HAP-1 (cell line): ENCODE measurements at regions not wholly inside any gene's neighbourhood (a gene's known extent, or its start where the extent isn't known, plus 50 kb on each side); places are given as distances from the start of the nearest gene placed in this dataset.
"Not testable (repeated sequence)": the region's sequence is repeated elsewhere in the genome, so short reads cannot be mapped to it uniquely, and the experiment has no call there.

ENCODE experiments used
- DNase-seq, 2 experiments: peaks; one replicate each; pipeline ENCODE4 v3.0.0-alpha.2; 2016 to 2020; ENCODE audit warnings: low spot score in 2 of 2
- H3K27me3 ChIP-seq: fragments of 250-450 bp; sonication (Bioruptor Pico); 2 replicates; pipeline ENCODE4 v1.5.1; 2020; ENCODE audit warnings: low read depth, mild to moderate bottlenecking, moderate library complexity
- H3K36me3 ChIP-seq: fragments of 250-450 bp; sonication (Bioruptor Pico); replicated peaks from 2 replicates; pipeline ENCODE4 v1.5.1; 2020; ENCODE audit warnings: mild to moderate bottlenecking
- H3K4me1 ChIP-seq: fragments of 250-450 bp; sonication (Bioruptor Pico); 2 replicates; pipeline ENCODE4 v1.5.1; 2020; ENCODE audit warnings: mild to moderate bottlenecking
- H3K4me3 ChIP-seq: fragments of 250-450 bp; sonication (Bioruptor Pico); 2 replicates; pipeline ENCODE4 v1.5.1; 2020; ENCODE audit warnings: mild to moderate bottlenecking, moderate library complexity
- H3K9me3 ChIP-seq: fragments of 250-450 bp; sonication (Bioruptor Pico); 2 replicates; pipeline ENCODE4 v1.5.1; 2020; ENCODE audit warnings: mild to moderate bottlenecking, moderate library complexity
- in situ Hi-C: fragments of 300-500 bp; cut with MboI; formaldehyde crosslinking; loops from 3 replicates; pipeline ENCODE4 v1.14.3; 2020; ENCODE audit warnings: low sequenced_read_pairs, inconsistent platforms, mixed read lengths

DNA sequence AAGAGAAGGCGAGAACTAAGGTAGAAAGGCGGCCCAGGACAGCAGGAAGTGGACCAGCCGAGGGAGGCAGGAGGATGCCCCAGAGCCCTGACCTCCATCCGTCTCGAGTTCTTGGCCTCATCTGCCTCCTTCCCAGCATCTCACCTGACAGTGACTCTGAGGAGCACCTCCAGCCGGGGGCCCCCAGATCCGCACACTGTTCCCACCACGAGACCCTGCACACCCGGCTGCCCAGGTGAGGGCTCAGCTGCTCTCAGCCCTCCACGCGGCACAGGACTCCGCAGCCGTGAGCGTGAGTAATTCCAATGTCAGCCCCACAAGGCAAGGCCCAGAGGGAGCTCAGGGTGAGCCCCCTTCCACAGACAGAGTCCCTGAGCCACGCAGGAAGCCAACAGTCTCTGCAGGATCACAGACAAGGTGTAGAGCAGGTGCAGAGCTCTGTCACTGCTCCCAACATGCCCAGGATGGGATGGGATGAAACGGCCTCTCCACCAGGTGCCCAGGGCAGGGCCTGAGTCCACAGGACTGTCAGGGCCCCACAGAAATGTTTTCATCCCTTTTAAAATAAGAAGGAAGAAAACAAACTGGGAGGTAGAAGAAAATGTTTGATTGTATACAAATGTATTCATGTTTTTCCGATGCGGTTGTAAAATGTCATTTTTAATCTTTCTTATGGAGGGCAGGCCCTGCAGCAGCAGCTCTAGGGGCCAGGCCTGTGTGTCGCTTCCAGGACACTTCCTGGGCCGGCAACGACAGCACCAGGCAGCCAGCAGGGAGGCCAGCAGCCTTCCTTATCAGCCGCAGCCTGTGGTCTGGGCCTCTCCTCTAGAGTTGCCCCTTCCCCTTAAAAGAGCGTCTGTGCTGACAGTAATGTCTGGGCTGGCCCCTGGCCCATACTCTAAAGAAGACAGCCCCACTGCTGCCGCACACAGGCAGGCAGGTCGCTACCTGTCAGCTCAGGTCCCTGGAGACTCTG, 66.9 kb downstream of the DLL1 start:
- H3K4me3 ChIP-seq = no peak overlapping the region
- no peaks in the 10 kb centered on the region for H3K9me3 ChIP-seq
- no peaks in the 10 kb centered on the region for H3K4me1 ChIP-seq
- DNase-seq = no peak
- in situ Hi-C loops = no loop called here
- no peaks in the 10 kb centered on the region for H3K36me3 ChIP-seq
- no peaks in the 10 kb centered on the region for H3K27me3 ChIP-seq

DNA sequence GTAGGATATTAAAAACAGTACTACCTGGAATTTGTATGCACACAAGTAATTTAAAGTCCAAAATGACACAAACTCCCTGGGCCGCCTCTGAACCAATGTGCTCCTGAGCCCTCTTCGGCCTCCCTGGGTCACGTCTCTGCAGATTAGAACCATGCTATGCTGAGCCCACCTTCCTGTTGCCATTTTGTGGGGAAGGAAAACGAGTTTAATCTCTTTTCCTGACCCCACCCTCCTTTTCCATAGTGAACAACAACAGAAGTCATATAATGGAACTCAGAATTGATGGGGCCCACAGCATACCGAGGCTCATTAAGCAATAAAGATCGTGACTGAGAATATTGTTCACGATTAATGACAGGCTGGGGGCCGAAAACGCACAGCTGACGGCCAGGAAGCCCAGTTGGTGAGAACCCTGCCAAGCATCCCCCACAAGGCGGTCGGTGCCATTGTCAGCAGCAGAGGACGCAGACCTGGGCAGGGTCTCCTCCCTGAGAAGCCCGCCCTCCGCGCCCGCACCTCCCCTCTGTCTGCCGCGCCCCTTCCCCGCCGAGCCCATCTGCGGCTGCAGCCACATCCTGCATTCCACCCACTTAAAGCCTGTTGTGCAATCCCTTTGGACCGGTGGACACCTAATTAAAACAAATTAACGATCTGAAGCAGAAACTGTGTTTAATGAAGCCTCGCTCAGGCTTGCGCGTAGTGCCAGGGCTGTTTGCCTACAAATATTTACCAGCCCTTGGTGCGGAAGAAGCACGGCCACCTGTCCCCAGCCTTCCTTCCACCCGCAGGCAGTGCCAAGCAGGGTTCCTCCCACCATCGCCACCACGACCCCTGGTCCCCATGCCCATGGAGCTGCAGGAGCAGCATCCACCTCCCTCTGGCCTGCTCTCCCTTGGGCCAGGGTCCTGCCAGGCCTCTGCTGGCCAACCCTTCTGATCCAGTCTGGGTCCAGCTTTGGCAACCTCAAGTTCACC, 68.1 kb downstream of the DLL1 start:
- Histone ChIP-seq H3K9me3 (no peaks in the 10 kb centered on the region), H3K27me3 (no peaks in the 10 kb centered on the region), H3K36me3 (no peaks in the 10 kb centered on the region), H3K4me3 (no peak overlapping the region), H3K4me1 (no peaks in the 10 kb centered on the region)
- in situ Hi-C loops = no loop called here
- DNase-seq = peak in 1 of 2 experiments; percentile 6

DNA sequence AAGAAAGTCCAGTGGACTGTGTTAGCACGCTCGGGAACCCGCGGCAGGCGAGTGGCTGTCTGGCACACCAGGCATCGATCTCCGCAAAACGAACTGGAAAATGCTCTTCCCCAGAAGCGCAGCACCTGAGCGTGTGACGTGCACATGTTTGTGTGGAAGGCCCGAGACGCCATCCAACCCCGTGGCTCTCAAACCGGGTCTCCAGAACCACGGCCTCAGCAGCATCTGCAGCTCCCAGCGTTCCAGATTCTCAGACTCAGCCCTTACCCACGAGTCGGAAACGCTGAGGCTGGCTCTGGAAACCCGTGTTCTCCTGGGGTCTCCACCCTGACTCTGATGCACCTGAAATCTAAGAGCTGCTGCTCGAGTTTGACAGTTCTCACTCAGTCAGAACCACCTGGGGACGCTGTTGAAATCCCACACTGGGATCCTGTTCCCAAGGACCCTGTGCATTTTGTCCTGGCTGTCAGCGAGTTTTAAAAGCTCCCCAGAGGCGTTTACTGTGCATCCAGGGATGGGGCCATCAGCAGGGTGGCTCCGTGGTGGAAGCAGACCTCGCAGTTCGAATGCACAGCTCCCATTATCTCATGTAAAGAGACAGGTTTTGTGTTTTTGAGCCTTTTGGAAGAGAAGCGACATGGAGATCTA, 69.0 kb downstream of the DLL1 start:
- H3K4me1 ChIP-seq = no peaks in the 10 kb centered on the region
- H3K27me3 ChIP-seq = no peaks in the 10 kb centered on the region
- H3K9me3 ChIP-seq = no peaks in the 10 kb centered on the region
- DNase-seq = peak in 1 of 2 experiments; percentile 5
- no peaks in the 10 kb centered on the region for H3K36me3 ChIP-seq
- in situ Hi-C loops = no loop called here
- no peak overlapping the region for H3K4me3 ChIP-seq

DNA sequence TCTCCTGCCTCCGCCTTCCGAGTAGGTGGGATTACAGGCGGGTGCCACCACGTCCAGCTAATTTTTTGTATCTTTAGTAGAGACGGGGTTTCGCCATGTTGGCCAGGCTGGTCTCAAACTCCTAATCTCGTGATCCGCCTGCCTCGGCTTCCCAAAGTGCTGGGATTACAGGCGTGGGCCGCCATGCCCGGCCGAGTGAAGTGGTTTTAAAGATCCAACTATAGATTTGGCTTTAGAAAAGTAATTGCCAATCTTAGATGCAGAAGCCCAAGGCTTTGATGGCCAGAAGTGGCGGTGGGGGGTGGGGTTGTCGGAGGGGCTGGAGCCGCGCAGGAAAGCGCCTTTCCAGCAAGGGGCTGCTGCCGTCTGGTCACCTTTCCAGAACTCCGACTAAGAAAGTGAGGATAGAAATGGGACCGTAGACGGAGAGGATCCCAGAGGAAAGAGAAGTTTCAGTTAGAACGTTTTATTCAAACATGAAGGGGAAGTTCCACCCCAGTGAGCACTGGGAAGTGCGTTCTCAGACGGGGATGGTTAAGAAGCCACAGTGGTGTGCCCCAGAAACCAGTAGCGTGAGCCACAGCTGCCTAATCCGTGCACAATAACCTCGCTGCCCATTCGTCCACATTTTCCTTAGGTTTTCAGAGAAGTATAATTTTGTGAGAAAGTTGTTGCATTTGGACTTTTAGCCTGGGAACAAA, 69.7 kb downstream of the DLL1 start:
- no peaks in the 10 kb centered on the region for H3K36me3 ChIP-seq
- H3K9me3 ChIP-seq = no peaks in the 10 kb centered on the region
- H3K4me1 ChIP-seq = no peaks in the 10 kb centered on the region
- H3K27me3 ChIP-seq = no peaks in the 10 kb centered on the region
- DNase-seq = peak in 1 of 2 experiments; percentile 5
- no peak overlapping the region for H3K4me3 ChIP-seq
- in situ Hi-C loops = no loop called here

DNA sequence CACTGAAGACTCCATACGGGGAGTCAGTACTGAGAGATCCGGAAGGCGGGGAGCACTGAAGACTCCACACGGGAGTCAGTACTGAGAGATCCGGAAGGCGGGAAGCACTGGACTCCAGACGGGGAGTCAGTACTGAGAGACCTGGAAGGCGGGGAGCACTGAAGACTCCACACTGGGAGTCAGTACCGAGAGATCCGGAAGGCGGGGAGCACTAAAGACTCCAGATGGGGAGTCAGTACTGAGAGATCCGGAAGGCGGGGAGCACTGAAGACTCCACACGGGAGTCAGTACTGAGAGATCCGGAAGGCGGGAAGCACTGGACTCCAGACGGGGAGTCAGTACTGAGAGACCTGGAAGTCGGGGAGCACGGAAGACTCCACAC, 77.2 kb downstream of the DLL1 start:
- in situ Hi-C loops, H3K27me3 ChIP-seq, H3K9me3 ChIP-seq: not testable (repeated sequence)

DNA sequence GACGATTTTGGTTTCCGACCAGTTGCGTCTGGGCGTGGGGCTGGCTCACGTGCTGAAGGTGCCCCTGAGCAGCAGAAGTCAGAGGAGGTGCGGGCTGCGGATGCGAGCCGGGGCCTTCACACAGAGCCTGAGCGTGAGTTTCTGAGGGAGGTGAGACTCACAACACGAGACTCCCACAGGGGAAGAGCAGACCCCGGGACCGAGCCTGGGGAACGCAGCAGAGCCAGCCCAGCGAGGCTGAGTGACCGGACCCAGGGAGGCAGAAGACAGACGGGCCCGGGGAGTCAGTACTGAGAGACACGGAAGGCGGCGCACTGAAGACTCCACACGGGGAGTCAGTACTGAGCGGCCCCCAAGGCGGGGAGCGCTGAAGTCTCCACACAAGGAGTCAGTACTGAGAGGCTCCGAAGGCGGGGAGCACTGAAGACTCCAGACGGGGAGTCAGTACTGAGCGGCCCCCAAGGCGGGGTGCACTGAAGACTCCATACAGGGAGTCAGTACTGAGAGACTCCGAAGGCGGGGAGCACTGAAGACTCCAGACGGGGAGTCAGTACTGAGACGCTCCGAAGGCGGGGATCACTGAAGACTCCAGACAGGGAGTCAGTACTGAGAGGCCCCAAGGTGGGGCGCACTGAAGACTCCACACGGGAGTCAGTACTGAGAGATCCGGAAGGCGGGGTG, 77.8 kb downstream of the DLL1 start:
- H3K4me3 ChIP-seq = no peak overlapping the region
- DNase-seq = peak in 1 of 2 experiments; percentile 2
- no peaks in the 10 kb centered on the region for H3K4me1 ChIP-seq
- H3K9me3 ChIP-seq = no peaks in the 10 kb centered on the region
- in situ Hi-C loops = no loop called here
- no peaks in the 10 kb centered on the region for H3K27me3 ChIP-seq
- H3K36me3 ChIP-seq = no peaks in the 10 kb centered on the region

More for the DNA sequence above, 77.2 kb downstream of the DLL1 start:
- H3K36me3 ChIP-seq, H3K4me3 ChIP-seq, H3K4me1 ChIP-seq: not testable (repeated sequence)
- DNase-seq = peak in 1 of 2 experiments; percentile 2

DNA sequence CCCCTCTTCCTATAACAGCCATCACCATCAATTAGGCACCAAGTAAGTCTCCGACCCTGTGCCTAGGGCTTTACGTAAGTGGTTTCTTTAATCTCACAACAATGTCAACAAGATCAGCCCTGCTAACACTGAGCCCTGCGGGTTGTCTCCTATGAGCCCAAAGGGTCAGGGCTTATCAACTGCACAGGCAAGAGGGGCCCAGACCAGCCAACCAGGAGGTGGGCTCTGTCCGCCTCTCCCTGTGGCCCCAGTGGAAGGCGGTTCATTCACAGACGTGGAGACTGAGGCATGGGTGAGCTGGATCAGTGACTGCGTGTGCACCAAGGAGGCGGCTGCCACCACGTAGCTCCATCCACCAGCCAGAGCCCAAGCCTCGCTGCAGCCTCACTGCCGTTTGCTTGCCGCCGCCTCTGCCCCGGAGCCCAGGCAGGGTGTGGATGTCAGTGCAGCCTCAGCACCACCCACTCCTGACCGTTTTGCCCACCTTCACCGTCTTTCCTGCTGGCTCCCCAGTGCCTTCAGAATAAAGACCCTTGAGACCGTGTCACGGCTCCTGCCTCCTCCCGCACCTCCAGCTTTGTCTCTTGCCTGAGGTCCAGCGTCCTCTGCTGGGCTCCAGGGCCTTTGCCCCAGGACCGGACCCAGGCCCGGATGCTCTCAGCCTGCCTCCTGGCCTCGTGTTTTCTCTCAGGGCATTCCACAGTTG, 78.7 kb downstream of the DLL1 start:
- in situ Hi-C loops = no loop called here
- H3K27me3 ChIP-seq = no peaks in the 10 kb centered on the region
- H3K36me3 ChIP-seq = no peaks in the 10 kb centered on the region
- H3K4me1 ChIP-seq = no peaks in the 10 kb centered on the region
- no peak overlapping the region for H3K4me3 ChIP-seq
- DNase-seq = peak in 1 of 2 experiments; percentile 1
- no peaks in the 10 kb centered on the region for H3K9me3 ChIP-seq

DNA sequence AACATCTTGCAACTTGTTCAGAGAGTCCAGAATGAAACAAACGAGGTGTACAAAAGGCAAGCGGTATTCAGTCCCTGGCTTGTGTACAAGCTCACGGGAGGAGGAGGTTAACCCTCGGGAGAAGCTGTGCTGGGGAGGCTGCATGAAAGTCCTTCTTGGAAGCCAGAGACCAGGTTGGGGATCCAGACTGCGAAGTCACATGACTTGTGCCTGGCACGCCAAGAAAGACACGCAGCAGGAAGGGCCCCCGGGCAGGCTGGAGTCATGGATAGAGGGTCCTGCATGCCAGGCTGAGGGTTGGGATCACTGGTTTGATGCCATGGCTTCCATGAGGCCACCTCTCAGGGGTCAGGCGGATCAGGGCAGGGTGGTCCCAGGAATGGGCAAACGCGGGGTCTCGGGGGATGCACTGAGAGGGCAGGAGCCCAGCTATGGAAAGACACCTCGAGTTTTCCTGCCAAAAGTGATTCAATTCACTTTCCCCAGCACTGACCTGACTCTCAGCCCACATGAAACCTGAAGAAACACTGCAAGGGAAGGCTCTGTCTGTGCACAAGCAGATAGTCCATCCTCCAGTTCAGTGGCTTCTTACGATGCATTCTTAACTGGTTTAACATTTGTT, 79.4 kb downstream of the DLL1 start:
- in situ Hi-C loops = no loop called here
- no peaks in the 10 kb centered on the region for H3K27me3 ChIP-seq
- DNase-seq = peak in 1 of 2 experiments; percentile 2
- H3K4me1 ChIP-seq = no peaks in the 10 kb centered on the region
- no peaks in the 10 kb centered on the region for H3K9me3 ChIP-seq
- H3K36me3 ChIP-seq = no peaks in the 10 kb centered on the region
- no peak overlapping the region for H3K4me3 ChIP-seq

DNA sequence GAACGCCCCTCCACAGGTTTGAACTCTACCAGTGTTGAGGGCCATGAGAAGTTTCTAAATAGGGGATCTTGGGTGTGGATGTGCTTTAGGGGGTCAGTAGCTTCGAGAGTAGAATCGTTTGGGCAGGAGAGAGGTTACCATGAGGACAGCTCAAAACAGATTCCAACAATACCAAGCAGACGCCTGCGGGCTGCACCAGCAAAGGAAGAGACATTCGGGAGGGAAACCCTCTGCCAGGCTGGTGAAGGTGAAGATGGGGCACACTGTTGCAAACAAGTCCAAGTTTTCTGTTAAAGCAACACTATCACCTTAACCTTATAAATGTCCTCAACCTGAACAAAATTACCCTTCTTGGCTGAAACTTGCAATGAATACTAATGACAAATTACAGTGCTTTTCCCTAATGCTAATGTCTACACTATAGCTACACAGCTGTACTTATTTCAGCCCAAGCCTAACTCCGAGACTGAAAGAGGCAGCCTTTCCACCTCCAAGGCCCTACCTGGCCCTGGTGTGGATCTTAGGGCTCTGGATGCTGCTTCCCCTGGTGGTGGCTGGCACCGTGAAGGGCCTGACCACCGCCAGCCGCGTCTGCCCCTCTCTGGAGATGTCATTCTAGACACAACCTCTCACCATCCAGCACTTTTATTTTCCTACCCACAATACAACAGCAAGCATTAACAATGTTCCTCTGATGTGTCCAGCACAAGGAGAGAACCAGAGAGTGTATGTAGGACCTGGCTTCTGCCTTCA, 80.1 kb downstream of the DLL1 start:
- no peak overlapping the region for H3K4me3 ChIP-seq
- in situ Hi-C loops = no loop called here
- no peaks in the 10 kb centered on the region for H3K36me3 ChIP-seq
- H3K9me3 ChIP-seq = no peaks in the 10 kb centered on the region
- DNase-seq = no peak
- H3K4me1 ChIP-seq = no peaks in the 10 kb centered on the region
- H3K27me3 ChIP-seq = no peaks in the 10 kb centered on the region

DNA sequence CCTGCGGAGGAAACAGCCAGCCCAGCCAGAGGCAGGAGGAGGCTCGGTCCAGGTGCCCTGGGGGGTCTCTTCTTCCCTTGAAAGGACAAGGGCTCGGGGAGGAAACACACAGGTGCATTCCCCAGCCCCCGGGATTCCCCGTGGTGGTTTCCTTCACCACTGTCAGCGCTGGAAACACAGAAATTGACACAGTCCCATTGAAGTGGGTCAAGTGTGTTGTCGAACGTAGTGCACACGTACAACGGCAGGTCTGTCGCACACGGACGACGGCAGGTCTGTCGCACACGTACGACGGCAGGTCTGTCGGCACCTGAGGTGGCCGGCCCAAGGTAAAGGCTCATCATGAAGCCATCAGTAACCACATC, 80.9 kb downstream of the DLL1 start:
- Histone ChIP-seq H3K9me3 (no peaks in the 10 kb centered on the region), H3K27me3 (no peaks in the 10 kb centered on the region), H3K4me3 (no peak overlapping the region), H3K4me1 (no peaks in the 10 kb centered on the region), H3K36me3 (no peaks in the 10 kb centered on the region)
- no peak for DNase-seq
- in situ Hi-C loops = no loop called here

DNA sequence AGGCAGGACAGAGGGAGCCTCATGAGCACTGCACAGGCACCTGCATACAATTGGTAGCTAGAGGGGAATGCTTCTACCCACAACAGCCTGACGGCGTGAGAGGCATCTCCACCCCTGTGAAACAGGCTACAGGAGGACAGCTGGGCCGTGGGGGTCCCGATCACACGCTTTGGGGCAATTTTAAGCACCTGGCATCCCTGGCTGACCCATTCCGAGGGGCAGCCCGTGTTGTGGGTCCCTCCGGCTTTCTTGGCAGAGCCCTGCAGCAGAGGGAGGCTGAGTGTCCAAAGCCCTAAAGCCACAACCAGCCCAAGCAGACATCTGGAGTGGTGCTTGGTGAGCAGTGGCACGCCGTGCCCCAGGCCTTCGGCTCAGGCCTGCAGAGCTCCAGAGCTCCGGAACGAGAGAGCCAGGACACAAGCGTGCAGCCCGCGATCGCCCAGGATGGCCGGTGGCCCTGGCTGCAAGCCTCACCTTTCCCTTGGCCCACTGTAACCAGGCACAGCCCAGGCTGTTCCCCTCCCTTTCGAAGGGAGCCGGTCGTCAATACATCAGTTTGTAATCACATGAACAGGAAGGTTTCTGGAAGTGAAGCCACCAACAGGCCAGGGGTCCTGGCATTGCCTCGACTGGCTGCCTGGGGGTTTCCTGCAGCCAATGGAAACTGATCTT, 81.4 kb downstream of the DLL1 start:
- no peaks in the 10 kb centered on the region for H3K4me1 ChIP-seq
- H3K9me3 ChIP-seq = no peaks in the 10 kb centered on the region
- in situ Hi-C loops = no loop called here
- H3K27me3 ChIP-seq = no peaks in the 10 kb centered on the region
- no peaks in the 10 kb centered on the region for H3K36me3 ChIP-seq
- no peak overlapping the region for H3K4me3 ChIP-seq
- no peak for DNase-seq
